GM19043 (cell line): ENCODE measurements at regions not wholly inside any gene's neighbourhood (a gene's known extent, or its start where the extent isn't known, plus 50 kb on each side); places are given as distances from the start of the nearest gene placed in this dataset.

ENCODE experiments used
- ATAC-seq: cut with Tn5 transposase; IDR thresholded peaks from one replicate; pipeline ENCODE4 v1.9.1; 2021; ENCODE audit warnings: low read depth; ENCODE audit not compliant: unreplicated experiment

GRCh38 chr2:128399690-128400291 is 81.1 kb upstream of the HS6ST1 start:
- no peak for ATAC-seq

- ATAC-seq, result no peak
Measured at GRCh38 chr2:128401680-128402079, 83.0 kb upstream of the HS6ST1 start.

- ATAC-seq, result no peak
Measured at GRCh38 chr2:128402911-128403670, 84.4 kb upstream of the HS6ST1 start.

- ATAC-seq, result no peak
Measured at GRCh38 chr2:128403814-128404708, 85.4 kb upstream of the HS6ST1 start.

DNA sequence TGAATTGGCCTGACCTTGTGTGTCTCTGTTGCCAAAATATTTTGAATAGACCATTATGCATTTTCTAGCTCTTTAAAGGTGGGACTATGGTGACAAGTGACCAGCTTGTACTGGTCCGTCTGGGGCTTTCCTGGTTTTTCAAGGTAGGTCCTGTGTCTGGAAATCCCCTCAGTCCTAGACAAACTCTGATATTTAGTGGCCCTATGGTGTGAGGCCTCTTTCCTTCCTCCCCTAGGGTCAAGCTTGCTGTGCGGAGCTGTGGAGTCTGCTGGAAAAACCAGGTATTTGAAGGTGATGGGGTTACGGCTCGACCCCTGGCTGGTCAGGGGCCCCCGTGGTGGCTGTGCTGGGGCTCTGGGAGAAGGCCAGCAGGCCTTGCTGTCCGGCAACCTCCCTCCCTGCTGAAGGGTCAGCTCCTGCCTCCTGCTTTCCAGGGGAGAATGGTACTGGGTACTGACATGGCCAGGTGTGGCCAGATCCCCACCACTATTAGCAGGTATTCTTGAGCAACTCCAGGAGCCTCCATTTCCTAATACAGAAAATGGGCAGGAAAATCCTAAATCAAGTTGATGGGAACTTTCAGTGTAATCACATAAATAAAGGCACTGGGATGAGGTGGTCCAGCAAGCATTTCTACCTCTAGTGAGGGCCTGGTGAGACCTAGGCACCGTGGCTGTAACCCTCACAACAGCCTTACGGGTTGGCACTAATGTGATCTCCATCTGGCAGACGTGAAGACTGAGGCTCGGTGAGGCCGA is 86.2 kb upstream of the HS6ST1 start:
- ATAC-seq, result no peak

DNA sequence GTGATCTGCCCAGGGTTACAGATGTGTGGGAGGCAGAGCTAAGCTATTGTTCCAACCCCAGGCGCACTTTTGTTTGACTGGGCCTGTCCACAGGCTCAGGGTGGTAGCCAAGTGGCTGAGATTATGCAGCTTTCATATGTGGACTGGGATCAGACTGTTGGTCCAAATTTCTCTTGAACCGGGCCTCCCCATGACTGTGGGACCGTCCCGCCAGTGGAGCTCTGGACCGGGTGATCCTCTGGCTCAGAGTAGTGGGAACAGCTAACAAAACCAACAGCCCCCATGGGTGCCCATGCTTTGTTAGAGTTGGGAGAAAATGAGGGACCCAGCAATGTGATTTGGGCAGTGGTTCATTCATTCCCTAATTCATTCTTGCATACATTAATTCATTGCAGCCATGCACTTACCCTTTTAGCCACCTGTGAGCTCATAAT is 86.8 kb upstream of the HS6ST1 start:
- ATAC-seq, result no peak

GRCh38 chr2:128405981-128406613 is 87.4 kb upstream of the HS6ST1 start:
- no peak for ATAC-seq

DNA sequence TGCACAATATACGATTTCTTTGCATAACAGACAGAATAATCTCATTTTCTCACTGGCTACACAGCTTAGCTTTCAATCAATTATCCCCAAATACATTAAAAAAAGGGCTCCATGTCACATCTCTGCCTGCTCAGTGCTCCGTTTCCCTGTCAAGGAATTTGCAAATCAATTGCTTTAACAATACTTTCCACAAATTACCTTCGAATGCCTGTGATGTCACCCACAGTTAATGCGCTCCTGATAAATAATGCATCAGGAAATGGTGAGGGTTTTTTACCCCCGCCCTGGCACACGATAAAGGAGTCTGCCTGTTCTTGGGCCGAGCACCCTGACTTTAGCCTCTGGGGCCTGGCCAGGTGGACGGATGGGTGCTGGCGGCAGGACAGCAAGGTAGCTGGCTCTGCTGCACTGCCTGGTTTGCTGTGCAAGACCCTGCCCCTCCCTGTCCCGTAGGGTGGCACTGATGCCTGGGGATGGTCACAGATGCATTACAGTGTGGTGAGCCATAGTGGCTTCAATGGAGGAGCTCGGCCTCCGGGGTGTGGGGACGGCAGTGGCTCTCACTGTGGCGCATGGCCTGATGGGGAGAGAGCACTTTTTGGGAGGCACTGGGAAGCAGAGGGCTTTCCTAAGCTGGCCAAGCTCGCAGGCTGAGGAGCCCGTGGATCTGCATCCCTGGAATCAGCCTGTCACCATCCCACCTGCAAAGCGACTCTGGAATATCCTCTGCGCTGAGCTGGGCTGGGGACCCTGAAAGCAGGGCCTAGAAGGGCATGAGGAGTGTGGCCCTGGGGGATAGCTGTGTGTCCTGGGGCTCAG is 88.3 kb upstream of the HS6ST1 start:
- ATAC-seq, result no peak

DNA sequence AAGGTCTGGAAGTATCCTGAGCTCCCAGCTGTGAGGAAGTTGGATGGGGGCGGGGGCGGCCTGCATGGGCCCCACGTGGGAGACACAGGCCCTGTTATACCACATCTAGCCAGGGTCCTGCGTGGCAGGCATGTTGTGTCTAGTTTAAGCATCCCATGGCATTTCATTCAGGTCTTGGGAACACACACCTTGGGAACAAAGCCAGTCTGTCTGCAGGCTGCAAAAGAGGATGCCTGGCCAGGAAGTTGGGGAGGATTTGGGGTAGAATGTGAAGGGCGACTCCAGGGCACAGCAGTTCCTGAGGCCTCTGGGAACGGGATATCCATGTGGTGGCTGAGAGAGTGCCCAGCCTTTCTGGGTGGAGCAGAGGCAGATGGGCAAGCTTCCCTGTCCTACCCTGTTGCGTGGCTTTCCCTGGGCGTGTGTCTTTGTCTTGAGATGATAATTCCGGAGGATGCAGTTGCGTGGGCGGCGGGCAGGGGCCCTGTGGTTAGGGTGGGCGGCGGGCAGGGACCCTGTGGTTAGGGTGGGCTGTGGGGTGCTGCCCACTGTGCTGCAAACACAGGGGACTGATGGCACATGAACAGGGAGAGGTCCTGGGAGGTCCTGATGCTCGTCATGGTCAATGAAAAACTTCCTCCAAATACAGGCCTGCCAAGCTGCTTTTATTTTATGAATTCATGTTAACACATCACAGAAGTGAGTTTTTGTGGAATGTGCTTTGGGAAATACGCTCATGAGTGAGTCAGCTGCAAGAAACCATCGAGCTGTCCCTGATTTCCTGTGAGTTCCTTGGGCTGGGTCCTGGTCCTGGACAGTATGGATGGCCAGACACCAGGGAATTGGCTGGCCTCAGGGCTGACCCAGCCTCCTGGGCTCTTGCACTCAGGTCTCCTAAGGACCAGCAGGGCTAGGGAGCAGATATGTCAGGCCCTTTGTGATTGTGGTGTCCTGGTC is 90.0 kb upstream of the HS6ST1 start:
- ATAC-seq, result no peak

GRCh38 chr2:128409326-128410034 is 90.8 kb upstream of the HS6ST1 start:
- no peak for ATAC-seq

DNA sequence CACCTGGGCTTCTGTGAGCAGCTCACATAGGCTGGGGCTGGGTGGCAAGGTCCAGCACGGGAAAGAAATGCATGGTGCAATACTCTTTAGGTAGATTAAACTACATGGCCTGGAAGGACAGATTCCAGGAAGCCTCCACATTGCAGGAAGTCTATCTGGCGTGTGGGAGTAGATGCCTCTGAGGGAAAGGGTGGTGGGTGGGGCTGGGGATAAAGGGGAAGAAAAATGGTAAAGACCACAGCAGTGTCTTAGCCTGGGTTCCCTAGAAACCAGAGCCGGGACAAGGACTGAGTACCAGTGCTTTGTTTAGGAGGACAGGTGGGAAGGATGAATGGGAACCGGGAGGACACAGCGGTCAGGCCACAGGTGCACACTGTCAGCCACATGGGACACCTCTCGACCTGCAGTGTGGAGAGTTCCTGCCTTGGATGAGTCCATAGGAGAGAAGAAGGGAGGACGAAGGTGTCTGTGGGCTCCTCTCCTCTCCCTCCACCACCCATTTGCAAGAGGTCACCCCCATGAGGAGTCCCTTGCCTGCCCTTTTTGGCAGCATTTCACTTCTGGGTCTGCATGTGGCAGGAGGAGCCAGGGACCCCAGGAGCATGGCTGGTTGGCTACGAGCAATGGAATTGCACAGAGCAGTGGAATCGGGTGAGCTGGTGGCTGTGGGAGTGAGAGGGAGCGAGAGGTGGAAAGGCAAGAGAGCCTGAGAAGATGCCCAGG is 91.5 kb upstream of the HS6ST1 start:
- ATAC-seq, result no peak

GRCh38 chr2:128410758-128411215 is 92.1 kb upstream of the HS6ST1 start:
- no peak for ATAC-seq

DNA sequence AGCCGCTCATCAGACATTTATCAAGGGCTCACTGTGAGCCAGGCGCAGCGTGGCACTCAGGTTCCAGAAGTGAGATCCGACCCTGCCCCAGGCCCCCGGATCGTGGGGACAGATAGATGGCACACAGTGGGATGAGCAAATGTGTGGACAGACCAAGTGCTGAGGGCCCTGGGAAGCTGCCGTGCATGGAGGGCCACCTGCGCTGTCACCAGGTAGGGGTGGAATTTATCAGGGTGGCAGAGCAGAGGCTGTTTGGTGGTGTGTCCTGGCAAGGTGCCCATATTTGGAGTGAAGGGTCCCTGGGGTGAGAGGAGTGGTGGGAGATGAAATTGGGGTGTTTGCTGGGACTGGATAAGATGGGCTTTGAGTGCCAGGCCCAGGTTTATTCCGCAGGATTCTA is 92.8 kb upstream of the HS6ST1 start:
- ATAC-seq, result no peak

DNA sequence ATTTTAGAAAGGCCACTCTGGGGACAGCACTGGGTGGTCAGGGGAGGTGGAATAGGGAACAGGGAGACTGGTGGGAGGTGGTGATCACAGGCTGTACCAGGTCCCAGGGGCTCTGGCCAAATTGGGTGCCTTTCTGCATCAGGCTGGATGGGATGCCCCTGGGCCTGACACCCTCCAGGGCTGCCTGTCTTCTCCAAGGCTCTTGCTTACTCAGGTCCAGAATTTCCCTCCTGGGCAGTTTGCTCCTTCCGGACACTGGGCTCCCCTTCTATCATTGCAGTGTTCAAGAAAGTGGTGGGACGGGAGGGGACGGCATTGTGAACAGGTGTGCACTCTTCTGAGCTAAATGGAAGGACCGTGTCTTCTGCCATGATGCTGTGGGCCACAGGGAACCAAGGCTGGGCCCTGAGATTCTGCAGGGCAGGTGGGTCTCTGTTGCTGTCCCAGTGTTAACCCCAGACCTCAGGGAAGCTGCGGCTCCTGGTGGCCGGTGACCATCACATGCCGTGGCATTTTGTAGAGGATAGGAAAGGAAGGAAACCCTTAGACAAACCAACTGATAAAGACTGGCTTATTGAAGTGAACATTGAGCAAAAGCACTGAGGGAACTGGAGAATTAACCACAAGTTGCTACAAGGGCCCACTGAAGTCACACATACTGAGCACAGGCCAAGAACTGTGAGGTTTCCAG is 93.7 kb upstream of the HS6ST1 start:
- no peak for ATAC-seq

DNA sequence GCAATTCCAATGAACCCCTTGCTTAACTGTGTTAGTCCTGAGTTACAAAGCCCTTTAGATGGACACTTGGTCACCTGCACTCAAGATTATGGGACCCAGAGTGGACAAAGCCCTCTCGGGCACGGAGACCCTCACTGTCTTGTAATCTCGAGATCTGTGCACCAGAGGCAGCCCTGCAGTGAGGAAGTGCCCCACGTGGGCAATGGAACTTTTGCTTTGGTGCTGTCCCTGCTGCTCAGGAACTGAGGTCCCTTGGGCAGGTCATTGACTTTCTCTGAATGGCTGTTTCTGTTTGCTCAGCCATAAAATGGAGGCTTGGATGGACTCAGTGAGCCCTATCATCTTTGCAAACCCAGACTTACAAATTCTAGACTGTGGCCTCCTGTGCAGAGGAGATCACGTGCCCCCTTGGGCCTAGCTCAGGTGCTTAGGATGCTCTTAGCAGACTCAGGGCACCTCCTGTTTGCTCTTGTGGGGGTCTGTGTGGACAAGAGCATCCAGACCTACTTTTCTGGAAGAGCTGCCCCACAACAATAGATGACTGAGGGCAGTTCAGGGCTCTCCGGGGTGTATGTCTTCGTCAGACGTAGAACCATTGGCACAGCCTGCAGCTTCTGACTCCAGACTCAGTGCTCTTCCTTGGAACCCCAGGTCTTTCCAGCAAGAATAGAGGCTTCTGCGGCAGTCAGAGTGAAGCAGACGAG is 94.5 kb upstream of the HS6ST1 start:
- ATAC-seq, result no peak
